GM12864 (cell line): ENCODE measurements at regions not wholly inside any gene's neighbourhood (a gene's known extent, or its start where the extent isn't known, plus 50 kb on each side); places are given as distances from the start of the nearest gene placed in this dataset.

Source experiments
- DNase-seq: peaks from one replicate; pipeline ENCODE4 v3.0.0-alpha.2; 2011; ENCODE audit warnings: low read depth
- H3K4me3 ChIP-seq: 2 replicates; pipeline ENCODE4 v1.5.1; 2011; ENCODE audit warnings: mild to moderate bottlenecking, low read depth, low read length, control low read depth
- TF ChIP-seq, protein P1 (sequence below): IDR thresholded peaks from 2 replicates; pipeline ENCODE4 v1.5.1; 2011; ENCODE audit warnings: low read depth, mild to moderate bottlenecking, moderate library complexity, low read length, control low read depth, inconsistent platforms; ENCODE audit errors: missing control alignments

DNA sequence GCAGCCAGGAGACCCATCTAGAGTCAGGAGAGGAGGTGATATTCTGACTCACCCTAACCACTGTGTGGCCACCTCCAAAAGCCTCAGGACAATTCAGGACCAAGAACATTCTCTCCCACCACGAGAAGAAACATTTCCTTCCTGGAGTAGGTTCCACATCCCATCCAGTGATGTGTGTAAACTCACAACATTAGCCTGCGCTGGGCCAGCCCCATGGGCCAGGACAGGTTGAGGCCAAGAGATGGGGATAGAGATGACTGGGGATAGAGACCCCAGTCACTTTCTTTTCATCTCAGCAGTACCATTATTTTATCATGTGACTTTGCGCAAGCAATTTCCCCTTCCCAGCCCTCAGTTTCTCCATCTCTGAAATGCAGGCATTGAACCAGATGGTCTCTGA lies 126.6 kb upstream of the PTPRT start:
- no peak overlapping the region for H3K4me3 ChIP-seq
- TF ChIP-seq, protein P1, sequence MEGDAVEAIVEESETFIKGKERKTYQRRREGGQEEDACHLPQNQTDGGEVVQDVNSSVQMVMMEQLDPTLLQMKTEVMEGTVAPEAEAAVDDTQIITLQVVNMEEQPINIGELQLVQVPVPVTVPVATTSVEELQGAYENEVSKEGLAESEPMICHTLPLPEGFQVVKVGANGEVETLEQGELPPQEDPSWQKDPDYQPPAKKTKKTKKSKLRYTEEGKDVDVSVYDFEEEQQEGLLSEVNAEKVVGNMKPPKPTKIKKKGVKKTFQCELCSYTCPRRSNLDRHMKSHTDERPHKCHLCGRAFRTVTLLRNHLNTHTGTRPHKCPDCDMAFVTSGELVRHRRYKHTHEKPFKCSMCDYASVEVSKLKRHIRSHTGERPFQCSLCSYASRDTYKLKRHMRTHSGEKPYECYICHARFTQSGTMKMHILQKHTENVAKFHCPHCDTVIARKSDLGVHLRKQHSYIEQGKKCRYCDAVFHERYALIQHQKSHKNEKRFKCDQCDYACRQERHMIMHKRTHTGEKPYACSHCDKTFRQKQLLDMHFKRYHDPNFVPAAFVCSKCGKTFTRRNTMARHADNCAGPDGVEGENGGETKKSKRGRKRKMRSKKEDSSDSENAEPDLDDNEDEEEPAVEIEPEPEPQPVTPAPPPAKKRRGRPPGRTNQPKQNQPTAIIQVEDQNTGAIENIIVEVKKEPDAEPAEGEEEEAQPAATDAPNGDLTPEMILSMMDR = no peak
- no peak for DNase-seq

DNA sequence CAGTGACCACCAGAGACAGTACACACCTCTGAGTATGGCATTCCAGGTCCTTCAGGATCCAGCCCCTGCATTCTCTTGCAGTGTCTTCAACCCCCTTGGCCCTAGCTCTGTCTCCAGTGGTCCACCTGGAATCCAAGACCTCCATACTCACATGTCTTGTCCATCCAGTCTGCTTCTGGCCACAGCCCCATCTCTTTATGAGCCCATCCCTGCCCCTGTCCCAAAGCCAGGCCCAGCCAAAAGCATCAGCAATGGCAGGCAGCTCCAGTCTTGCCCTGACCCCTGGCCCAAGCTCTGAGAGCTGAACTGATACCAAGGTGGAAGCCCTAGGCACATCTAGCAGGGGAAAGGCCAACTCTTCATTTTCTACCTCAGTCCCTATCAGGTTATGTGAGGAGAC lies 119.6 kb upstream of the PTPRT start:
- H3K4me3 ChIP-seq = no peak overlapping the region
- DNase-seq = no peak
- TF ChIP-seq, protein P1 = no peak

DNA sequence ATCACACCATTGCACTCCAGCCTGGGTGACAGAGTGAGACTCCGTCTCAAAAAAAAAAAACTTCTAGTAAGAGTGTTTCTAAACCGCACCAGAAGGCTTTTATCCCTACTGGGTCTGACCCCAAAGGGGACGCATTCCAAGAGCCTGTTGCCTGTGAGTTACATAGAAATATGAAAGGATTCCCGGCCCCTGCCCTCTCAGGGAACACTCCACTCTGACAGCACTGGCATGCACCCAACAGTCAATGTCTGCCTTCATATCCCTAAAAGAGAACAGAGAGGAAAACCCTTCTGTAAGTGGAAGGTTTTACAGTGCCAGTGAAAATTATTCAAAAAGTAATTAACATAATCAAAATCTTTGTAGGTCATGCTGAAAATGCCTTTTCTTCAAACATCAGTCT lies 117.1 kb upstream of the PTPRT start:
- TF ChIP-seq, protein P1 = no peak
- DNase-seq = no peak
- no peak overlapping the region for H3K4me3 ChIP-seq

DNA sequence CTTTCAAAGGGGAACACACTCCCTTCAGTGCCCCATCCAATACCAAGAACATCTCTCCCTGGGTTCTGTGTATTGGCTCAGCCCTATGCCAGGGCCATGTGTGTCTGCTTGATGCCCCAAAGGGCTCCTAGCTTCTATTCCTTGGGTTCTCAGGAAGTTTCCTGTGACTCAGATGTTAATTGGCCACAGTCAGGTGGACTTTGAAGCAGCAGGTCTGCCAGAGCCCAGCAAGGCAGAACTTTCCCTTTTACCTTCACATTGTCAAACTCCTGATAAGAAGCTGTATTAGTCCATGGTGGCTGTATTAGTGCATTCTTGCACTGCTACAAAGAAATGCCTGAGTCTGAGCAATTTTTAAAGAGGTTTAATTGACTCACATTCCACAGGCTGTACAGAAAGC lies 116.0 kb upstream of the PTPRT start:
- DNase-seq = no peak
- TF ChIP-seq, protein P1 = no peak
- no peak overlapping the region for H3K4me3 ChIP-seq

DNA sequence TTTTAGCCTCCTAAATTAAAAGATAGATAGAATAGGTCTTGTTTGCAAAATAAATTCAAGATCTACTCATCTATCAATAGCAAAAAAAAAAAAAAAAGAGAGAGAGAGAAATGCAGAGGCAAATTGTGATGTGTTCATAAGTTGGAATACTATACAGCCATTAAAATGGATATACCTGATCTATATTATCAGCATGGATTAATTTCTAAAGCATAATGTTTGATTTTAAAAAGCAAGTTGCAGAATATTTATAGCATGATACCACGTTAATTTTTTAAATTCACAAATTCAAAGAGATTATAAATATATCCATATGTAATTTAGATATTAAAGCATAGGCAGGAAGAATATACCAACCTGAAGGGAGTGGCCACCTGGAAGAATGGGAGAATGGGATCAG lies 114.9 kb upstream of the PTPRT start:
- TF ChIP-seq, protein P1 = no peak
- H3K4me3 ChIP-seq = no peak overlapping the region
- DNase-seq = no peak

DNA sequence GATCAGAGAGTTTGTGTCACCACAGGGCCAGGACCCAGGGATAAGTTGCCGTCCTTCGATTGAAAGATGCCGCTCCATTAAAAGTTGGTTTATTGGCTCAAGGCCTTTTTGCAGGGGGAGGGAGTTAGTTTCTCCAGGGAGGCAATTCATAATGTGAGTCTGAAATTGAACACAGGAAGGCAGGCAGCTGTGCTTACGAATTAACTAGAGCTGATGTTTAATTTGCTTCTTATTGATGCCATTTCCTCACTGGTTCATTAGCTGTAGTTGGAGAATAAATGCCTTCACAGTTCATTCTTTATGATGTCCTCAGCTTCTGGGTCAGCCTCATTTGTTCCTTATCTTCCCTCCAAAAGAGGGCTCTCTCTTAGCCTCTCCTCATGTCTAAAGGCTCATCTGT lies 113.2 kb upstream of the PTPRT start:
- TF ChIP-seq, protein P1 = no peak
- H3K4me3 ChIP-seq = no peak overlapping the region
- DNase-seq = no peak

DNA sequence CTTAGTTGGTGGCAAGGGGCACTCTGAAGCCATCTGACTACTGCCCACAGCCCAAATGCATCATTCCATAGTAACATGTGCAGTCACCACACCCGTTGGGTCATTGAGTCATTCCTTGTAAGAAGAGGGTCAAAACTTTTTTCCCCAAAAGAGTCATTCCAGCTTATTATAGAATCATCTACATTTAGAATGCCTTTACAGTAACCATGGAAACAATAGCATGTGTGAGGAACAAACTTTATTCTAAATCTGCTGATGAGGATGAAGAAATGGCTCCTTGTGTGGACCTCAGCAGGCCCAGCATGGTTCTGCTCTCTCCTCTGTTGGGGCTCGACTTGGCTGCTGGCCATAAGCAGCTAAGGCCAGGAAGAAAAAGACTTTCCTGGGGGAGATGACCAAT lies 111.2 kb upstream of the PTPRT start:
- TF ChIP-seq, protein P1 = no peak

More for the DNA sequence above, 111.2 kb upstream of the PTPRT start:
- no peak for DNase-seq
- no peak overlapping the region for H3K4me3 ChIP-seq
